HepG2 (cell line): ENCODE measurements at regions not wholly inside any gene's neighbourhood (a gene's known extent, or its start where the extent isn't known, plus 50 kb on each side); places are given as distances from the start of the nearest gene placed in this dataset.

ENCODE experiments used
- ATAC-seq: fragments of 200-7000 bp; cut with Tn5 transposase; 3 replicates; pipeline ENCODE4 v1.9.1; 2020; ENCODE audit warnings: mild to moderate bottlenecking, moderate library complexity
- BruUV-seq: library from RNA; stranded (reverse); fragments of 400-500 nt; replicated peaks from 2 replicates; lab custom pipeline; 2021; lab: Mats Ljungman, UMichigan
- CTCF ChIA-PET: fragments of 300-600 bp; formaldehyde crosslinking; extraction: SDS; loops from one replicate; lab custom pipeline; 2021; ENCODE audit warnings: low total read pairs, inconsistent platforms, low intra/inter-chr PET ratio; lab: Yijun Ruan, JAX
- POLR2A ChIA-PET: fragments of 350-600 bp; sonication (Branson Sonifier 250); formaldehyde crosslinking; loops from one replicate; lab custom pipeline; 2020; ENCODE audit warnings: antibody characterized with exemption, inconsistent platforms; lab: Yijun Ruan, JAX
- DNase-seq: peaks from one replicate; pipeline ENCODE4 v3.0.0-alpha.2; 2015; ENCODE audit warnings: low spot score
- FAIRE-seq: peaks from 3 replicates; lab custom pipeline; 2011; peaks lifted over from hg19 to GRCh38; lab: Jason Lieb, UNC
- H2AFZ ChIP-seq: one replicate; pipeline ENCODE4 v1.6.1; 2011; ENCODE audit warnings: low read length, inconsistent platforms
- H3K27ac ChIP-seq: fragments of 300-600 bp; 3 replicates; pipeline ENCODE4 v1.8.0; 2011; ENCODE audit warnings: mixed run types, mild to moderate bottlenecking, mixed read lengths, low read length, inconsistent platforms; ENCODE audit not compliant: insufficient read depth; ENCODE audit errors: extremely low read length
- H3K27me3 ChIP-seq, 2 experiments: fragments of 200-600 bp in 1 of 2; 2 replicates in 1 of 2; 3 replicates in 1 of 2; pipeline versions ENCODE4 v1.6.0 to v1.8.0; 2011; ENCODE audit warnings: low read length in 2 of 2, mild to moderate bottlenecking in 2 of 2, moderate library complexity in 2 of 2, inconsistent platforms in 1 of 2; ENCODE audit not compliant: insufficient read depth in 2 of 2, control insufficient read depth in 1 of 2
- H3K36me3 ChIP-seq, 2 experiments: fragments of 200-600 bp in 1 of 2; replicated peaks in 1 of 2; 2 replicates in 1 of 2; 3 replicates in 1 of 2; pipeline versions ENCODE4 v1.5.1 to v1.8.0; 2011; ENCODE audit warnings: low read length in 2 of 2, inconsistent platforms in 1 of 2; ENCODE audit not compliant: insufficient read depth in 2 of 2, control insufficient read depth in 1 of 2
- H3K4me1 ChIP-seq: 2 replicates; pipeline ENCODE4 v1.5.1; 2012; ENCODE audit warnings: low read length, inconsistent platforms; ENCODE audit not compliant: insufficient read depth
- H3K4me2 ChIP-seq: 2 replicates; pipeline ENCODE4 v1.6.0; 2011; ENCODE audit warnings: low read depth, low read length, inconsistent platforms
- H3K4me3 ChIP-seq, 3 experiments: fragments of 200-600 bp in 1 of 3; sonication (generic), shearing (Covaris generic) in 1 of 3; replicated peaks in 1 of 3; 2 replicates each; pipeline ENCODE4 v1.5.1; 2011 to 2016; ENCODE audit warnings: low read length in 3 of 3, inconsistent platforms in 2 of 3, low read depth in 2 of 3, mild to moderate bottlenecking in 2 of 3, control low read depth in 1 of 3, mixed read lengths in 1 of 3; ENCODE audit not compliant: insufficient read depth in 1 of 3
- H3K79me2 ChIP-seq: one replicate; pipeline ENCODE4 v1.6.1; 2011; ENCODE audit warnings: low read length, inconsistent platforms; ENCODE audit not compliant: insufficient read depth
- H3K9ac ChIP-seq: 2 replicates; pipeline ENCODE4 v1.6.0; 2011; ENCODE audit warnings: mild to moderate bottlenecking, low read depth, low read length, inconsistent platforms; ENCODE audit not compliant: insufficient read depth
- H3K9me3 ChIP-seq: 2 replicates; pipeline ENCODE4 v1.5.1; 2012; ENCODE audit warnings: mild to moderate bottlenecking, low read length
- H4K20me1 ChIP-seq: 2 replicates; pipeline ENCODE4 v1.6.0; 2011; ENCODE audit warnings: inconsistent platforms, mild to moderate bottlenecking, low read length, moderate library complexity; ENCODE audit not compliant: insufficient read depth
- ATM ChIP-seq: fragments of 450-650 bp; IDR thresholded peaks from 2 replicates; pipeline ENCODE4 v1.7.1; 2017; ENCODE audit warnings: mild to moderate bottlenecking, borderline replicate concordance
- CBX1 ChIP-seq: IDR thresholded peaks from one replicate; pipeline ENCODE4 v1.6.1; 2016; ENCODE audit warnings: antibody characterized with exemption, low read depth
- CBX2 ChIP-seq, 2 experiments: fragments of 200-600 bp in 1 of 2; sonication (generic); formaldehyde crosslinking in 1 of 2; IDR thresholded peaks; 2 replicates each; pipeline versions ENCODE4 v1.7.0 to v1.8.1; 2018 to 2022; ENCODE audit warnings: low read depth in 2 of 2, low read length in 1 of 2, mild to moderate bottlenecking in 1 of 2, missing genetic modification reagents in 1 of 2
- FOSL1 ChIP-seq: sonication (generic); formaldehyde crosslinking; IDR thresholded peaks from 2 replicates; pipeline ENCODE4 v1.9.0; 2021; ENCODE audit warnings: missing genetic modification reagents, borderline replicate concordance
- MIER3 ChIP-seq: IDR thresholded peaks from 2 replicates; pipeline ENCODE4 v1.6.1; 2016; ENCODE audit warnings: missing compliant biosample characterization, borderline replicate concordance
- TCF7L2 ChIP-seq: IDR thresholded peaks from 2 replicates; pipeline ENCODE4 v1.6.1; 2011; ENCODE audit warnings: mild to moderate bottlenecking, low read depth, low read length, moderate library complexity
- TGIF2 ChIP-seq: IDR thresholded peaks from 2 replicates; pipeline ENCODE4 v1.6.1; 2016; ENCODE audit warnings: control low read depth, missing compliant biosample characterization
- ZFY ChIP-seq: sonication (generic); formaldehyde crosslinking; IDR thresholded peaks from 2 replicates; pipeline ENCODE4 v1.4.0; 2020; ENCODE audit warnings: missing genetic modification reagents
- ZIK1 ChIP-seq: sonication (generic); formaldehyde crosslinking; IDR thresholded peaks from 2 replicates; pipeline ENCODE4 v1.5.0; 2020; ENCODE audit warnings: mild to moderate bottlenecking, low read depth, missing genetic modification reagents, borderline replicate concordance
- ZKSCAN8 ChIP-seq: IDR thresholded peaks from 2 replicates; pipeline ENCODE4 v1.6.1; 2016; ENCODE audit warnings: borderline replicate concordance, missing genetic modification reagents, missing compliant biosample characterization
- ZNF33B ChIP-seq: sonication (generic); formaldehyde crosslinking; IDR thresholded peaks from 2 replicates; pipeline ENCODE4 v1.5.1; 2020; ENCODE audit warnings: mild to moderate bottlenecking, missing genetic modification reagents
- ZNF530 ChIP-seq: sonication (generic); formaldehyde crosslinking; IDR thresholded peaks from 2 replicates; pipeline ENCODE4 v1.5.0; 2020; ENCODE audit warnings: low read depth, mild to moderate bottlenecking, missing genetic modification reagents
- ZNF589 ChIP-seq: sonication (generic); formaldehyde crosslinking; conservative IDR thresholded peaks from 2 replicates; pipeline ENCODE4 v1.8.0; 2022; ENCODE audit warnings: mild to moderate bottlenecking, moderate library complexity, missing genetic modification reagents
- ZNF850 ChIP-seq: sonication (generic); formaldehyde crosslinking; conservative IDR thresholded peaks from 2 replicates; pipeline ENCODE4 v1.9.0; 2021; ENCODE audit warnings: mild to moderate bottlenecking, missing genetic modification reagents
- WGBS: methylation state at CpG from one replicate; pipeline ENCODE4 v1.1.6; 2017; ENCODE audit warnings: low lambda C conversion rate; 5-methylcytosine and 5-hydroxymethylcytosine counted together
- in situ Hi-C: cut with HindIII; loops from 2 replicates; pipeline ENCODE4 v1.10.0; 2017; ENCODE audit warnings: low pct_unique_long_range_greater_than_20kb; ENCODE audit not compliant: extremely low pct_ligation_motif_present
- intact Hi-C: fragments of 100-400 bp; cut with micrococcal nuclease; formaldehyde crosslinking; loops from one replicate; pipeline ENCODE4 v1.10.0; 2022; ENCODE audit not compliant: unreplicated experiment
- TF ChIP-seq, protein P1 (sequence below): sonication (generic); formaldehyde crosslinking; IDR thresholded peaks from 2 replicates; pipeline ENCODE4 v1.5.1; 2020; ENCODE audit warnings: missing genetic modification reagents, mild to moderate bottlenecking, borderline replicate concordance
- TF ChIP-seq, protein P2 (sequence below): sonication (generic); formaldehyde crosslinking; IDR thresholded peaks from 2 replicates; pipeline ENCODE4 v1.4.0; 2020; ENCODE audit warnings: mild to moderate bottlenecking, missing genetic modification reagents, borderline replicate concordance
- TF ChIP-seq, protein P3 (sequence below): fragments of 450-650 bp; IDR thresholded peaks from 2 replicates; pipeline ENCODE4 v1.6.1; 2017
- TF ChIP-seq, protein P4 (sequence below): sonication (generic); formaldehyde crosslinking; IDR thresholded peaks from 2 replicates; pipeline ENCODE4 v1.4.0; 2020; ENCODE audit warnings: mild to moderate bottlenecking, missing genetic modification reagents

DNA sequence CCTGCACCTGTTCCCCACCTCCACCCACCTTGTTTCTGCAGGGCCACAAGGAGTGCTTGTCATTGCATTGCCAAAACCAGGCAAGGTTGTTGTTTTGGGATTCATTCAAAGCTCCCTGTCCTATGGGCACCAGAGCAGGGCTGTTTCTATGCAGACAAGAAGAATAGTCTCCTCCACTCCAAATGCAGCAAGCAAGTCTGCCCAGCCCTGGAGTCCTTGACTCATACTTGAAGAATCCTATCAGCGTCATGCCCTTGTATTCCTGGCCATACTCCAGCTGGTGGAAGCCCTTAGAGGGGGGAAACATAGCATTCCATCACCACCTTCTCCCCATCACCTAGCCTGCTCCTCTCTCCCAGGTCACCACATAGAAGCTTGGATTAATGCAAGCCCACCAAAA, 145.3 kb upstream of the ECI2 start (continued):
- TF ChIP-seq, protein P1, sequence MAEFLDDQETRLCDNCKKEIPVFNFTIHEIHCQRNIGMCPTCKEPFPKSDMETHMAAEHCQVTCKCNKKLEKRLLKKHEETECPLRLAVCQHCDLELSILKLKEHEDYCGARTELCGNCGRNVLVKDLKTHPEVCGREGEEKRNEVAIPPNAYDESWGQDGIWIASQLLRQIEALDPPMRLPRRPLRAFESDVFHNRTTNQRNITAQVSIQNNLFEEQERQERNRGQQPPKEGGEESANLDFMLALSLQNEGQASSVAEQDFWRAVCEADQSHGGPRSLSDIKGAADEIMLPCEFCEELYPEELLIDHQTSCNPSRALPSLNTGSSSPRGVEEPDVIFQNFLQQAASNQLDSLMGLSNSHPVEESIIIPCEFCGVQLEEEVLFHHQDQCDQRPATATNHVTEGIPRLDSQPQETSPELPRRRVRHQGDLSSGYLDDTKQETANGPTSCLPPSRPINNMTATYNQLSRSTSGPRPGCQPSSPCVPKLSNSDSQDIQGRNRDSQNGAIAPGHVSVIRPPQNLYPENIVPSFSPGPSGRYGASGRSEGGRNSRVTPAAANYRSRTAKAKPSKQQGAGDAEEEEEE (CRISPR knock-in tag), result no peak
- no peak for TF ChIP-seq ZKSCAN8 (CRISPR knock-in tag)
- no peak for TF ChIP-seq ZNF530 (CRISPR knock-in tag)
- TF ChIP-seq, all 625 proteins: peak for 0

DNA sequence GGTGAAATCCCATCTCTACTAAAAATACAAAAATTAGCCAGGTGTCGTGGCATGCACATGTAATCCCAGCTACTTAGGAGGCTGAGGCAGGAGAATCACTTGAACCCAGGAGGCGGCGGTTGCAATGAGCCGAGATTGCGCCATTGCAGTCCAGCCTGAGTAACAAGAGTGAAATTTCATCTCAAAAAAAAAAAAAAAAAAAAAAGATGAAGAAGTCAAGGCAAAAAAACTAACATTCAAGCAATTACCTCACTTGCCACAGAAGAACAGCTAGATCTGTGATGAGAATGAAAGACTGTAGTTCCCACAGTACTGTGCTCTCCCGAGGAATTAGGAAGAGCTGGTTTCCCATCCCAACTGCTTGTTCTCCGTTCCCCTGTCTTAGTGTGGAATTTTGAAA, 144.7 kb upstream of the ECI2 start:
- Histone ChIP-seq H3K4me2 (no peak overlapping the region), H3K4me3 (no peak overlapping the region), H3K9me3 (no peaks in the 10 kb centered on the region), H3K79me2 (no peaks in the 10 kb centered on the region), H3K27me3 (peaks cover 8 to 61% of the 10 kb centered on the region in 2 experiments; a peak in 4 of 5 replicates)
- FAIRE-seq, result no peak
- 26% methylated on average over 7 of the region's 7 CpGs for WGBS
- no peak for TF ChIP-seq ATM
- TF ChIP-seq FOSL1 (CRISPR knock-in tag), result no peak
- TF ChIP-seq ZNF589 (CRISPR knock-in tag), result no peak
- no peak for TF ChIP-seq ZNF33B (CRISPR knock-in tag)
- no peak for TF ChIP-seq TCF7L2
- TF ChIP-seq, protein P2, sequence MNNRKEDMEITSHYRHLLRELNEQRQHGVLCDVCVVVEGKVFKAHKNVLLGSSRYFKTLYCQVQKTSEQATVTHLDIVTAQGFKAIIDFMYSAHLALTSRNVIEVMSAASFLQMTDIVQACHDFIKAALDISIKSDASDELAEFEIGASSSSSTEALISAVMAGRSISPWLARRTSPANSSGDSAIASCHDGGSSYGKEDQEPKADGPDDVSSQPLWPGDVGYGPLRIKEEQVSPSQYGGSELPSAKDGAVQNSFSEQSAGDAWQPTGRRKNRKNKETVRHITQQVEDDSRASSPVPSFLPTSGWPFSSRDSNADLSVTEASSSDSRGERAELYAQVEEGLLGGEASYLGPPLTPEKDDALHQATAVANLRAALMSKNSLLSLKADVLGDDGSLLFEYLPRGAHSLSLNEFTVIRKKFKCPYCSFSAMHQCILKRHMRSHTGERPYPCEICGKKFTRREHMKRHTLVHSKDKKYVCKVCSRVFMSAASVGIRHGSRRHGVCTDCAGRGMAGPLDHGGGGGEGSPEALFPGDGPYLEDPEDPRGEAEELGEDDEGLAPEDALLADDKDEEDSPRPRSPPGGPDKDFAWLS (CRISPR knock-in tag), result no peak
- no peak for TF ChIP-seq ZFY (CRISPR knock-in tag)
- no peak for TF ChIP-seq CBX1
- TF ChIP-seq MIER3 (CRISPR knock-in tag), result no peak
- TF ChIP-seq, protein P3, sequence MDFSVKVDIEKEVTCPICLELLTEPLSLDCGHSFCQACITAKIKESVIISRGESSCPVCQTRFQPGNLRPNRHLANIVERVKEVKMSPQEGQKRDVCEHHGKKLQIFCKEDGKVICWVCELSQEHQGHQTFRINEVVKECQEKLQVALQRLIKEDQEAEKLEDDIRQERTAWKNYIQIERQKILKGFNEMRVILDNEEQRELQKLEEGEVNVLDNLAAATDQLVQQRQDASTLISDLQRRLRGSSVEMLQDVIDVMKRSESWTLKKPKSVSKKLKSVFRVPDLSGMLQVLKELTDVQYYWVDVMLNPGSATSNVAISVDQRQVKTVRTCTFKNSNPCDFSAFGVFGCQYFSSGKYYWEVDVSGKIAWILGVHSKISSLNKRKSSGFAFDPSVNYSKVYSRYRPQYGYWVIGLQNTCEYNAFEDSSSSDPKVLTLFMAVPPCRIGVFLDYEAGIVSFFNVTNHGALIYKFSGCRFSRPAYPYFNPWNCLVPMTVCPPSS, result no peak
- TF ChIP-seq, protein P4, sequence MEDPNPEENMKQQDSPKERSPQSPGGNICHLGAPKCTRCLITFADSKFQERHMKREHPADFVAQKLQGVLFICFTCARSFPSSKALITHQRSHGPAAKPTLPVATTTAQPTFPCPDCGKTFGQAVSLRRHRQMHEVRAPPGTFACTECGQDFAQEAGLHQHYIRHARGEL (CRISPR knock-in tag), result no peak
- TF ChIP-seq ZNF850 (CRISPR knock-in tag), result no peak
- no peak for TF ChIP-seq ZIK1 (CRISPR knock-in tag)
- TF ChIP-seq TGIF2 (CRISPR knock-in tag), result no peak
- no peak for TF ChIP-seq CBX2 (IDR thresholded peaks at IDR 0.05; ENCODE audit: low read depth, low read length)
- TF ChIP-seq CBX2 (CRISPR knock-in tag; IDR thresholded peaks at IDR 0.05; ENCODE audit: low read depth), result no peak
- TF ChIP-seq, all 625 proteins: peak for 0
- H3K9ac ChIP-seq, result no peak overlapping the region
- H3K36me3 ChIP-seq, result no peaks in the 10 kb centered on the region
- POLR2A ChIA-PET, result no interaction called here
- ATAC-seq (no peak), DNase-seq (no peak)
- H3K27ac ChIP-seq, result no peak overlapping the region
- intact Hi-C loops (no loop called here), in situ Hi-C loops (no loop called here)
- H2AFZ ChIP-seq, result no peak overlapping the region
- no peaks in the 10 kb centered on the region for H4K20me1 ChIP-seq
- CTCF ChIA-PET, result no interaction called here
- no TSS peak for BruUV-seq
- H3K4me1 ChIP-seq, result no peaks in the 10 kb centered on the region
